ENCODE measurements at regions not wholly inside any gene's neighbourhood (a gene's known extent, or its start where the extent isn't known, plus 50 kb on each side); places are given as distances from the start of the nearest gene placed in this dataset.

- TF ChIP-seq, protein P1, sequence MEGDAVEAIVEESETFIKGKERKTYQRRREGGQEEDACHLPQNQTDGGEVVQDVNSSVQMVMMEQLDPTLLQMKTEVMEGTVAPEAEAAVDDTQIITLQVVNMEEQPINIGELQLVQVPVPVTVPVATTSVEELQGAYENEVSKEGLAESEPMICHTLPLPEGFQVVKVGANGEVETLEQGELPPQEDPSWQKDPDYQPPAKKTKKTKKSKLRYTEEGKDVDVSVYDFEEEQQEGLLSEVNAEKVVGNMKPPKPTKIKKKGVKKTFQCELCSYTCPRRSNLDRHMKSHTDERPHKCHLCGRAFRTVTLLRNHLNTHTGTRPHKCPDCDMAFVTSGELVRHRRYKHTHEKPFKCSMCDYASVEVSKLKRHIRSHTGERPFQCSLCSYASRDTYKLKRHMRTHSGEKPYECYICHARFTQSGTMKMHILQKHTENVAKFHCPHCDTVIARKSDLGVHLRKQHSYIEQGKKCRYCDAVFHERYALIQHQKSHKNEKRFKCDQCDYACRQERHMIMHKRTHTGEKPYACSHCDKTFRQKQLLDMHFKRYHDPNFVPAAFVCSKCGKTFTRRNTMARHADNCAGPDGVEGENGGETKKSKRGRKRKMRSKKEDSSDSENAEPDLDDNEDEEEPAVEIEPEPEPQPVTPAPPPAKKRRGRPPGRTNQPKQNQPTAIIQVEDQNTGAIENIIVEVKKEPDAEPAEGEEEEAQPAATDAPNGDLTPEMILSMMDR (conservative IDR thresholded peaks at IDR 0.05; ENCODE audit: low read depth, low read length) = no peak
- TF ChIP-seq RCOR1 (IDR thresholded peaks at IDR 0.05; ENCODE audit: insufficient replicate concordance, low read length) = no peak
Measured at GRCh38 chr15:93451822-93452221, 362.8 kb upstream of the RGMA start.
